Stimulated activated CD4-positive, alpha-beta T cell treated with anti-CD3 and anti-CD28 coated beads, TNF-alpha, amount 100 ng/mL, for 24 hours (primary cell): ENCODE measurements at regions not wholly inside any gene's neighbourhood (a gene's known extent, or its start where the extent isn't known, plus 50 kb on each side); places are given as distances from the start of the nearest gene placed in this dataset.
A peak's percentile ranks its signal among the peaks of the same experiment; 100 is the strongest.
"Not testable (repeated sequence)": the region's sequence is repeated elsewhere in the genome, so short reads cannot be mapped to it uniquely, and the experiment has no call there.

Source experiments
- DNase-seq, 3 experiments: peaks; one replicate each; pipeline ENCODE4 v3.0.0-alpha.2; 2020; ENCODE audit warnings: low read depth in 3 of 3

GRCh38 chr11:56876621-56877275 lies 112.0 kb upstream of the OR5AK2 start:
- DNase-seq, result no peak

GRCh38 chr11:56855217-56855616 lies 106.7 kb upstream of the OR9G4 start:
- no peak for DNase-seq

GRCh38 chr11:56852131-56852530 lies 103.6 kb upstream of the OR9G4 start:
- DNase-seq, result no peak

GRCh38 chr11:56849852-56850251 lies 101.4 kb upstream of the OR9G4 start:
- no peak for DNase-seq

- DNase-seq, result no peak
Measured at GRCh38 chr11:56849250-56849649, 100.8 kb upstream of the OR9G4 start.

GRCh38 chr11:56848141-56848809 lies 99.8 kb upstream of the OR9G4 start:
- DNase-seq, result no peak

- no peak for DNase-seq
Measured at GRCh38 chr11:56846631-56847576, 98.4 kb upstream of the OR9G4 start.

GRCh38 chr11:56845121-56845732 lies 96.7 kb upstream of the OR9G4 start:
- no peak for DNase-seq

GRCh38 chr11:56843816-56844215 lies 95.3 kb upstream of the OR9G4 start:
- no peak for DNase-seq

GRCh38 chr11:56842814-56843794 lies 94.6 kb upstream of the OR9G4 start:
- DNase-seq, result no peak

- peak in 1 of 3 experiments; percentile 9 for DNase-seq
Measured at GRCh38 chr11:56841210-56841810, 92.8 kb upstream of the OR9G4 start.

GRCh38 chr11:56827357-56827756 lies 78.9 kb upstream of the OR9G4 start:
- not testable (repeated sequence) for DNase-seq

- no peak for DNase-seq
Measured at GRCh38 chr11:56819916-56820315, 71.4 kb upstream of the OR9G4 start.

GRCh38 chr11:56817661-56818060 lies 69.2 kb upstream of the OR9G4 start:
- no peak for DNase-seq

GRCh38 chr11:56816259-56816658 lies 67.8 kb upstream of the OR9G4 start:
- no peak for DNase-seq

GRCh38 chr11:56808326-56808725 lies 59.8 kb upstream of the OR9G4 start:
- no peak for DNase-seq

- no peak for DNase-seq
Measured at GRCh38 chr11:56799691-56800210, 51.3 kb upstream of the OR9G4 start.
